NB4 (cell line): ENCODE measurements at regions not wholly inside any gene's neighbourhood (a gene's known extent, or its start where the extent isn't known, plus 50 kb on each side); places are given as distances from the start of the nearest gene placed in this dataset.

Source experiments
- DNase-seq: peaks from one replicate; pipeline ENCODE4 v3.0.0; 2010; ENCODE audit warnings: low read depth
- H3K4me3 ChIP-seq: one replicate; pipeline ENCODE4 v1.5.1; 2011; ENCODE audit warnings: mild to moderate bottlenecking, low read depth, low read length, moderate library complexity
- MYC ChIP-seq: IDR thresholded peaks from 2 replicates; pipeline ENCODE4 v1.6.1; 2011; ENCODE audit warnings: low read depth, low read length
- POLR2A ChIP-seq: IDR thresholded peaks from 2 replicates; pipeline ENCODE4 v1.6.1; 2011; ENCODE audit warnings: mild to moderate bottlenecking; ENCODE audit not compliant: insufficient read length; ENCODE audit errors: extremely low read depth
- TF ChIP-seq, protein P1 (sequence below): IDR thresholded peaks from one replicate; pipeline ENCODE4 v1.5.1; 2012; ENCODE audit warnings: low read depth, low read length
- TF ChIP-seq, protein P2 (sequence below): IDR thresholded peaks from 2 replicates; pipeline ENCODE4 v1.6.1; 2011; ENCODE audit warnings: low read depth, low read length

DNA sequence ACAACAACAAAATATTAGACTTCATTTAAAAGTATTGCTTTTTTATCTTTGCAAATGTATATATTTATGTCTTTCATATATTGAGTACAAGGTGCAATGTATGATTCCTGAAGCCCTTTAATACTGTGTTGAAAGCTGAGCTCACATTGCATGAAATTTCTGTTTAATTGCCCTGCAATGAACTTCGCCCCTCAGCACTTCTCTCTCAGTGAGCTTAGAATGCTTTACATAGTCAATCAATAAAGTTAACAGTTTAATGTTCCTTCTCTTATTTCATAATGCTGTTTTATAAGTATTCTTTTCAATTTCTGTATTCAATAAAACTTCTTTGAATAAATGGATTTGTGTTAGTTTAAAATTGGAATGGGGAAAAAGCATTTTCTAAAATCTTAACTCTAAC, 607.1 kb downstream of the SOX5 start:
- no peak for DNase-seq
- no peak overlapping the region for H3K4me3 ChIP-seq
- TF ChIP-seq MYC: no peak
- TF ChIP-seq, protein P1, sequence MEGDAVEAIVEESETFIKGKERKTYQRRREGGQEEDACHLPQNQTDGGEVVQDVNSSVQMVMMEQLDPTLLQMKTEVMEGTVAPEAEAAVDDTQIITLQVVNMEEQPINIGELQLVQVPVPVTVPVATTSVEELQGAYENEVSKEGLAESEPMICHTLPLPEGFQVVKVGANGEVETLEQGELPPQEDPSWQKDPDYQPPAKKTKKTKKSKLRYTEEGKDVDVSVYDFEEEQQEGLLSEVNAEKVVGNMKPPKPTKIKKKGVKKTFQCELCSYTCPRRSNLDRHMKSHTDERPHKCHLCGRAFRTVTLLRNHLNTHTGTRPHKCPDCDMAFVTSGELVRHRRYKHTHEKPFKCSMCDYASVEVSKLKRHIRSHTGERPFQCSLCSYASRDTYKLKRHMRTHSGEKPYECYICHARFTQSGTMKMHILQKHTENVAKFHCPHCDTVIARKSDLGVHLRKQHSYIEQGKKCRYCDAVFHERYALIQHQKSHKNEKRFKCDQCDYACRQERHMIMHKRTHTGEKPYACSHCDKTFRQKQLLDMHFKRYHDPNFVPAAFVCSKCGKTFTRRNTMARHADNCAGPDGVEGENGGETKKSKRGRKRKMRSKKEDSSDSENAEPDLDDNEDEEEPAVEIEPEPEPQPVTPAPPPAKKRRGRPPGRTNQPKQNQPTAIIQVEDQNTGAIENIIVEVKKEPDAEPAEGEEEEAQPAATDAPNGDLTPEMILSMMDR: no peak
- TF ChIP-seq POLR2A: no peak
- TF ChIP-seq, protein P2, sequence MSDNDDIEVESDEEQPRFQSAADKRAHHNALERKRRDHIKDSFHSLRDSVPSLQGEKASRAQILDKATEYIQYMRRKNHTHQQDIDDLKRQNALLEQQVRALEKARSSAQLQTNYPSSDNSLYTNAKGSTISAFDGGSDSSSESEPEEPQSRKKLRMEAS: no peak

DNA sequence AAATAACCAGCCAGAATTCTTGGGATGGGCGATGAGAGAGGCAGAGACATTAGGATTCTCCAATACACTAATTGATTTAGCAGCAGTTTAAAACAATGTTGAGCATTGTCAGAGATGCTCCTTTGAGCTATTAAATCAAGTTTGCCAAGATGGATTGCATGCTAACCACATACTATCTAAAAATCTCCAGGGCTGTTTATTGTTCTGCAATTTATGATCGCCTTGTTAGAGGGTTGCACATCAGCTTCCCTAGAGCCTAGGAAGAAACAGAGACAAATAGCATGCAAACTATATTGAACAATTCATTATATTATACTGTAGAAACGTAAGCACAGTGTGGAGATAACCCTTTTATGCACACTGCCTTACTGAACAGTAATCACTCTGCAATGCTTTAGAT, 599.9 kb downstream of the SOX5 start:
- TF ChIP-seq, protein P2: no peak
- TF ChIP-seq, protein P1: no peak
- TF ChIP-seq MYC (no peak), POLR2A (no peak)
- DNase-seq: no peak
- no peak overlapping the region for H3K4me3 ChIP-seq

DNA sequence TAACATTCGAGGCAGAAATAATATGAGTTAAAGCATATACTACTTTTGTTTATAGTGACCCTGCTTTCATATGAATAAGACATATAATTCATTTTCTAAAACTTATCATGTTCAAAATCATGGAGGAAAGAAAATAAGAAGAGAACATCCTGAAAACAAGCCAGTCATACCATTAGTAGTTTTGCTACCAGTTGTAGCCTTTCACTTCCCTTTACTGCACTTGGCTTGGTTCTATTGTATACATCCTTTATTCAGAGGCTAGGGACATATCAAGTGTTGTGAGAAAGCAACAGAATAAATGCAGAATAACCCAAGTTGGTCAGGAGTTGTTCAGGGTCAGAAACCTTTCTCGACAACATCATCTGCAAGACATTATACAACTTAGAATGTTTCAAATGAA, 598.7 kb downstream of the SOX5 start:
- DNase-seq: no peak
- H3K4me3 ChIP-seq: no peak overlapping the region
- TF ChIP-seq, protein P1: no peak
- TF ChIP-seq MYC: no peak
- TF ChIP-seq, protein P2: no peak
- TF ChIP-seq POLR2A: no peak

DNA sequence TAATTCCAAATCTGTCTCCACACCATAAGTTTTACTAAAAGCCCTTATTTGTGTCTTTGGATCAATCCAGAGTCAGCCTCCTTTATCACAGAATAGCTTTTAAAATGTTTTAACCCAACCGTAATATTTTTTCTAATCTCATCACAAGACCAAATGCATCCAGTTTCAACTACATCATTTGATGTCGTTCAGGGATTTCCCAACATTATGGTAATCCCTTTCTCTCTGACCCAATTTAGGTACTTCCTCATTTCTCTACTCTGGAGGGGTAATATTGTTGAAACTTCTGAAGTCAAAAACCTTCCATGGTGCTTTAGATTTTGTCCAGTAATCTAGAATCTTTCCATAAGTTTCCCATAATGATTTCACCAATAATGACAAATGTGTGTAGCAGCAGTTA, 596.8 kb downstream of the SOX5 start:
- TF ChIP-seq, protein P1: no peak
- TF ChIP-seq POLR2A: no peak
- peak; percentile 28 for DNase-seq
- no peak overlapping the region for H3K4me3 ChIP-seq

DNA sequence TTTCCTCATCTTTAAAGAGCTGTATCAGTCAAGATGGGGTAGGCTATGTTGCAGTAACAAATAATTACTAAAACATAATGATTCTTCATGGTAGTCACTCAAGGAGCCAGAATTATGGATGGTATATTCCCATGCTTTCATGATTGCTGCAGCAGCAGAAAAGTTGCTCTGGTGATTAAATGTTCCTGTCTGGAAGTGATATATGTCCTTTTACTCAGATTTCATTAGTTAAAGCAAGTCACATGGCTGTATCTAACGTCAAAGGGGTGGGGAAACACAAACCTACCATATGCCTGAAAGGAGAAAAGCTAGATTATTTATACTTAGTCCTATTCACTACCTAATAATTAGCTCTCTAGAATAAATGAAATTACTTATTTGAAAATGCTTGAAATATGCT, 594.7 kb downstream of the SOX5 start:
- H3K4me3 ChIP-seq: no peak overlapping the region
- TF ChIP-seq, protein P1: no peak
- no peak for DNase-seq

DNA sequence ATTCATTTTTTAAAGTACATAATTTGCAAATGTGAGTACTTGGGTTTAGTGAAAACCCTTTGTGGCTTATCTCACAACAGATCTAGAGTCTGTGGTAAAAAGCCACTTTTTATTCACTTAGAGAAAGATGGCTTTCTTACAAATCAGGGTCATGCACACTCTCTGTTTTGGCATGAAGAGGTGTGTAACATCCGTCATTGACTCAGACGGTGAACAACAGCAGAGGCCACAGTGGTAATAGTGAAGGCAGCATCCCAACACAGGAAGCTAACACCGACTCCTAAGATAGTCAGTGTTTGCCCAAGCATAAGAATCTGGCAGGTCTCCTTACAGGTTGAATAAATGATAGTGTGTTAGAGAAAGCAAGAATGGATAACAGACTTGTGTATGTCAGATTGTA, 593.0 kb downstream of the SOX5 start:
- DNase-seq: no peak
- no peak overlapping the region for H3K4me3 ChIP-seq
- TF ChIP-seq, protein P2: no peak
- no peak for TF ChIP-seq MYC
- TF ChIP-seq, protein P1: no peak
- no peak for TF ChIP-seq POLR2A
